ENCODE measurements at regions not wholly inside any gene's neighbourhood (a gene's known extent, or its start where the extent isn't known, plus 50 kb on each side); places are given as distances from the start of the nearest gene placed in this dataset.

DNA sequence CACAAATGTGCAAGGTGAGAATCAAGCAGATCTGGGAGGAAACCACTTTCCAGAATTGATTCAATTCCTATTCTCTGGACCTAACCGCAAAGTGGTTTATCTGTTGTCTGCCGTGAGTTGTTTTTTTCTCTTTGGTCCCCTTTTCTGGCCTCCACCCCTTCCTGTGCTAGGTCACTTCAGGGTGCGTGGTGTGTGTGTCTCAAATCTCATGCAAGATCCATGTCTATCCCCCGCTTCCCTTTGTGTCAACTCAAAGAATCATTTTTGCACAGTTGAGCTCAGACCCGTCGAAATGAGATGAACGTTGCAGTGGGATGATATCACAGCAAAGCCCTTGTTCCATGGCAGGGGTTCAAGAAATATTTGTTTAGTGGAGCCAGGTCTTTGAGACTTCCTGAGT lies 184.5 kb downstream of the GATA3 start:
- no peak for DNase-seq (ENCODE audit: low spot score)

DNA sequence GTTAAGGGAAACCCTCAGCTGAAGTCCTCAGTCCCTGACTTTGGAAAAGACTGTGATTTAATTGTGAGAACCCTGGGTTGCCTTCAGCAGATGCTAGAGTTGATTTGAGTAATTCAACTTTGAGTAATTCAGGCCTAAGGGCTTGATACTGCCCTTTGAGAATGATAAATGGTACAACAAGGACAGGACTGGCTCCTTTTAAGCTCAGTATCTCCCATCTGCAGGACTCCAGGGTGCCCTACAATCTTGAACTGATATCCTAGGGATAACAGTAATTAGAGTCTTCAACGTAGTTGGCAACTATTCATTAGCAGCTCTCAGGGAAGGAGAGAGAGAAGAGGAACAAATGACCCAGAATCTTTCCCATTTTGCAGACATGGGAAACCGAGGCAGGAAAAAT lies 186.4 kb downstream of the GATA3 start:
- TF ChIP-seq EZH2 (IDR thresholded peaks at IDR 0.05; ENCODE audit: borderline replicate concordance) (no peak), EZH2phosphoT487 (IDR thresholded peaks at IDR 0.05; ENCODE audit: low read depth, severe bottlenecking, unreplicated experiment) (no peak)
- TF ChIP-seq, protein P1, sequence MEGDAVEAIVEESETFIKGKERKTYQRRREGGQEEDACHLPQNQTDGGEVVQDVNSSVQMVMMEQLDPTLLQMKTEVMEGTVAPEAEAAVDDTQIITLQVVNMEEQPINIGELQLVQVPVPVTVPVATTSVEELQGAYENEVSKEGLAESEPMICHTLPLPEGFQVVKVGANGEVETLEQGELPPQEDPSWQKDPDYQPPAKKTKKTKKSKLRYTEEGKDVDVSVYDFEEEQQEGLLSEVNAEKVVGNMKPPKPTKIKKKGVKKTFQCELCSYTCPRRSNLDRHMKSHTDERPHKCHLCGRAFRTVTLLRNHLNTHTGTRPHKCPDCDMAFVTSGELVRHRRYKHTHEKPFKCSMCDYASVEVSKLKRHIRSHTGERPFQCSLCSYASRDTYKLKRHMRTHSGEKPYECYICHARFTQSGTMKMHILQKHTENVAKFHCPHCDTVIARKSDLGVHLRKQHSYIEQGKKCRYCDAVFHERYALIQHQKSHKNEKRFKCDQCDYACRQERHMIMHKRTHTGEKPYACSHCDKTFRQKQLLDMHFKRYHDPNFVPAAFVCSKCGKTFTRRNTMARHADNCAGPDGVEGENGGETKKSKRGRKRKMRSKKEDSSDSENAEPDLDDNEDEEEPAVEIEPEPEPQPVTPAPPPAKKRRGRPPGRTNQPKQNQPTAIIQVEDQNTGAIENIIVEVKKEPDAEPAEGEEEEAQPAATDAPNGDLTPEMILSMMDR (IDR thresholded peaks at IDR 0.05; ENCODE audit: poor library complexity) = no peak
- Histone ChIP-seq H3K79me2 (no peaks in the 10 kb centered on the region), H3K9me2 (replicated peaks; ENCODE audit: insufficient read depth) (no peaks in the 10 kb centered on the region), H3K4me2 (no peak overlapping the region), H3K4me1 (ENCODE audit: insufficient read depth) (no peaks in the 10 kb centered on the region), H3K36me3 (replicated peaks; ENCODE audit: insufficient read depth, low read depth) (no peaks in the 10 kb centered on the region), H3K27ac (no peak overlapping the region), H4K20me1 (ENCODE audit: insufficient read depth, poor library complexity, severe bottlenecking) (no peaks in the 10 kb centered on the region), H2AFZ (no peak overlapping the region), H3K27me3 (no peaks in the 10 kb centered on the region), H3K4me3 (no peak overlapping the region), H3K9me3 (ENCODE audit: low read depth) (no peaks in the 10 kb centered on the region)
- DNase-seq (ENCODE audit: low spot score) = no peak
- 56% methylated on average over 2 of the region's 2 CpGs for WGBS (ENCODE audit: low lambda C conversion rate, missing lambda C conversion rate)

More for the DNA sequence above, 184.5 kb downstream of the GATA3 start:
- no peak overlapping the region for H3K27ac ChIP-seq
- H3K36me3 ChIP-seq (replicated peaks; ENCODE audit: insufficient read depth, low read depth) = no peaks in the 10 kb centered on the region
- no peaks in the 10 kb centered on the region for H3K79me2 ChIP-seq
- H2AFZ ChIP-seq = no peak overlapping the region
- WGBS (ENCODE audit: low lambda C conversion rate, missing lambda C conversion rate) = 85% methylated on average over 7 of the region's 7 CpGs
- TF ChIP-seq EZH2 (IDR thresholded peaks at IDR 0.05; ENCODE audit: borderline replicate concordance) = no peak
- no peak for TF ChIP-seq EZH2phosphoT487 (IDR thresholded peaks at IDR 0.05; ENCODE audit: low read depth, severe bottlenecking, unreplicated experiment)
- TF ChIP-seq, protein P1 (IDR thresholded peaks at IDR 0.05; ENCODE audit: poor library complexity) = no peak
- H3K4me2 ChIP-seq = no peak overlapping the region
- H3K4me1 ChIP-seq (ENCODE audit: insufficient read depth) = no peaks in the 10 kb centered on the region
- H3K4me3 ChIP-seq = no peak overlapping the region
- no peaks in the 10 kb centered on the region for H4K20me1 ChIP-seq (ENCODE audit: insufficient read depth, poor library complexity, severe bottlenecking)
- no peaks in the 10 kb centered on the region for H3K9me2 ChIP-seq (replicated peaks; ENCODE audit: insufficient read depth)
- no peaks in the 10 kb centered on the region for H3K27me3 ChIP-seq
- no peaks in the 10 kb centered on the region for H3K9me3 ChIP-seq (ENCODE audit: low read depth)

DNA sequence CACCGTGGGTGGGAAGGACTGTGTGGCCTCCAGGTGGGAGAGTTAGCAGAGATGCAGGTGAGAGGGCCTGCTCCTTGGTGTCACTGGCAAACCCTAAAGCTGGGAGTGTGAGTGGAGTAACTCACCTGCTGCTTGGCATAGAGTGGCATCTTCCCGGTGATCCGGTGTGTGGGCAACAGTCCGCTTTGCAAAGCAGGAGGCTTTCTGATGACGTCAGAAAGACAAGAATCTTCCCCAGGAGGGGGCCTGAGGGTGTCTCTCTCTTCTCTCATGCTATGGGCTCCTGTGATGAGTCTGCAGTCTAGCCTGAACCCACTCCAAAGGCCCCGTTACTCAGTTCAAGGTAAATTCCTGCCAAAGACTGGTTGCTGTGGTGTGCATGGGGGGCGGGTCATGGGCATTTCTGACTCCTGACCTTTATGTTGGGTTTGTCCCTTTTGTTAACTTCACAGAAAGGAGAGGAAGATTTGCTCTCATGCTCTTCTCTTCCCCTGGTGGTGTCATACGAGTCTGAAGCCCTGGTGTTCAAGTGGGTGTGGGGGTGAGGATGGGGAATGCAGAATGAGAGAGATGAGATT lies 187.9 kb downstream of the GATA3 start:
- no peaks in the 10 kb centered on the region for H3K9me3 ChIP-seq (ENCODE audit: low read depth)
- no peak overlapping the region for H2AFZ ChIP-seq
- no peak for TF ChIP-seq EZH2 (IDR thresholded peaks at IDR 0.05; ENCODE audit: borderline replicate concordance)
- TF ChIP-seq, protein P1 (IDR thresholded peaks at IDR 0.05; ENCODE audit: poor library complexity) = no peak
- TF ChIP-seq EZH2phosphoT487 (IDR thresholded peaks at IDR 0.05; ENCODE audit: low read depth, severe bottlenecking, unreplicated experiment) = no peak
- H3K79me2 ChIP-seq = no peaks in the 10 kb centered on the region
- no peak for DNase-seq (ENCODE audit: low spot score)
- H3K9me2 ChIP-seq (replicated peaks; ENCODE audit: insufficient read depth) = no peaks in the 10 kb centered on the region
- H3K27ac ChIP-seq = no peak overlapping the region
- H3K36me3 ChIP-seq (replicated peaks; ENCODE audit: insufficient read depth, low read depth) = no peaks in the 10 kb centered on the region
- no peak overlapping the region for H3K4me3 ChIP-seq
- H3K27me3 ChIP-seq = no peaks in the 10 kb centered on the region
- no peaks in the 10 kb centered on the region for H4K20me1 ChIP-seq (ENCODE audit: insufficient read depth, poor library complexity, severe bottlenecking)
- WGBS (ENCODE audit: low lambda C conversion rate, missing lambda C conversion rate) = 82% methylated on average over 8 of the region's 8 CpGs
- H3K4me2 ChIP-seq = no peak overlapping the region
- H3K4me1 ChIP-seq (ENCODE audit: insufficient read depth) = no peaks in the 10 kb centered on the region
